Neural progenitor cell (in vitro differentiated cells): ENCODE measurements at regions not wholly inside any gene's neighbourhood (a gene's known extent, or its start where the extent isn't known, plus 50 kb on each side); places are given as distances from the start of the nearest gene placed in this dataset.
A peak's percentile ranks its signal among the peaks of the same experiment; 100 is the strongest.

ENCODE experiments used
- DNase-seq: peaks from one replicate; pipeline ENCODE4 v3.0.0-alpha.2; 2016; ENCODE audit warnings: low spot score
- H2AFZ ChIP-seq: fragments of 200-600 bp; sonication (generic); replicated peaks from 2 replicates; pipeline ENCODE4 v1.6.1; 2016; ENCODE audit warnings: antibody characterized with exemption
- H3F3A ChIP-seq: fragments of 200-600 bp; sonication (generic); 2 replicates; pipeline ENCODE4 v1.6.1; 2016; ENCODE audit warnings: antibody characterized with exemption, low read depth
- H3K27ac ChIP-seq: fragments of 200-600 bp; sonication (generic); 2 replicates; pipeline ENCODE4 v1.5.1; 2016; ENCODE audit warnings: mild to moderate bottlenecking
- H3K27me3 ChIP-seq: fragments of 200-600 bp; sonication (generic); 2 replicates; pipeline ENCODE4 v1.6.1; 2016; ENCODE audit warnings: mild to moderate bottlenecking, moderate library complexity
- H3K36me3 ChIP-seq: fragments of 200-600 bp; sonication (generic); 2 replicates; pipeline ENCODE4 v1.5.1; 2016
- H3K4me1 ChIP-seq: fragments of 200-600 bp; sonication (generic); 2 replicates; pipeline ENCODE4 v1.6.1; 2016; ENCODE audit warnings: mixed run types
- H3K4me2 ChIP-seq: fragments of 200-600 bp; sonication (generic); 2 replicates; pipeline ENCODE4 v1.6.1; 2016
- H3K4me3 ChIP-seq: fragments of 200-600 bp; sonication (generic); 2 replicates; pipeline ENCODE4 v1.5.1; 2016
- H3K79me2 ChIP-seq: fragments of 200-600 bp; sonication (generic); 2 replicates; pipeline ENCODE4 v1.6.1; 2016; ENCODE audit warnings: low read depth
- H3K9ac ChIP-seq: fragments of 200-600 bp; sonication (generic); 2 replicates; pipeline ENCODE4 v1.6.1; 2016
- H3K9me3 ChIP-seq: fragments of 200-600 bp; sonication (generic); 2 replicates; pipeline ENCODE4 v1.5.1; 2016; ENCODE audit warnings: low read depth
- H4K20me1 ChIP-seq: fragments of 200-600 bp; sonication (generic); 2 replicates; pipeline ENCODE4 v1.6.1; 2016; ENCODE audit warnings: low read depth
- H3K27ac Mint-ChIP-seq: 3 replicates; pipeline ENCODE4 v1.8.0; 2021; ENCODE audit warnings: mixed read lengths
- H3K27me3 Mint-ChIP-seq: 2 replicates; pipeline ENCODE4 v1.8.0; 2022; ENCODE audit warnings: low read depth, mild to moderate bottlenecking, inconsistent platforms, moderate library complexity, mixed read lengths; ENCODE audit not compliant: insufficient read depth
- H3K36me3 Mint-ChIP-seq: 3 replicates; pipeline ENCODE4 v1.8.0; 2021; ENCODE audit warnings: mixed read lengths
- H3K4me1 Mint-ChIP-seq: 3 replicates; pipeline ENCODE4 v1.8.0; 2021; ENCODE audit warnings: mixed read lengths
- H3K4me3 Mint-ChIP-seq: 3 replicates; pipeline ENCODE4 v1.8.0; 2021; ENCODE audit warnings: mild to moderate bottlenecking, moderate library complexity, mixed read lengths
- H3K9me3 Mint-ChIP-seq: 3 replicates; pipeline ENCODE4 v1.8.0; 2020; ENCODE audit warnings: mixed read lengths
- CTCF ChIP-seq: fragments of 200-600 bp; sonication (generic); IDR thresholded peaks from 2 replicates; pipeline ENCODE4 v1.5.1; 2017; ENCODE audit warnings: antibody characterized with exemption, mild to moderate bottlenecking
- EZH2 ChIP-seq: fragments of 200-600 bp; sonication (generic); IDR thresholded peaks from 2 replicates; pipeline ENCODE4 v1.6.1; 2017; ENCODE audit warnings: antibody characterized with exemption, mild to moderate bottlenecking, moderate library complexity
- EZH2phosphoT487 ChIP-seq: fragments of 200-600 bp; sonication (generic); IDR thresholded peaks from 2 replicates; pipeline ENCODE4 v1.6.1; 2017; ENCODE audit warnings: antibody characterized with exemption

DNA sequence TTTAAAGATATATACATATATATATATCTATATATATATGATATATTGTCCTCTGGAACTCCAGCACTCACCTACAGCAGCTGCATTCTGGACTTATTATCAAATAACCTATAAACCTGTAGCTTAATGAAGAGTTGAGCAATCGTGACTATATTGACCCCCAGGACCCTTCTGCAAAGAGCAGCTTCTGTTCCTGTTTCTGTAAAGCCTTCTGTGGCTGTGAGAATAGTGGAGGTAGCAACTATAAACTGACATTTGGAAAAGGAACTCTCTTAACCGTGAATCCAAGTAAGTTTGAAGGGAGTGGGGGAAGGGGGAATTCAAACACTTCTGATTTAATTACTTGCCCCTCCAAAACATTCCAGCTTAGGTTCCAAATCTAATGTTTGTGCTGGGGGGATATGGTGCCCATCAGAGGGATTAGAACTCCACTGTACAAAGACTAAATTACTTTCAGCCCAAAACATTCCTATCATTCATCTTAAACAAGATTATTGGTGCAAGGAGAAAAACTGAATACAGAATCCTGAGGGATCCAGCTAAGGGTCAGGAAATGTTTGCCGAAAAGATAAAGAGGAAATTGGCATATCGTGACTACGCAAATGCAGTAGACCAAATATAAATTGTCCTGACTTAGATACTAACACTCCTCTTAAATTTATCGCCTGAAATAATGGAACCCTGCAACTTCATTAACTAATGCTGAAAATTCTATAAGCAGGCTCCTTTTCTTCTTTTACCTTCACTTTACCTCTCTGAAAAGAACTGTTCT is 106.1 kb downstream of the DAD1 start:
- Mint-ChIP-seq H3K4me3 (no peak overlapping the region), H3K27ac (no peak overlapping the region), H3K27me3 (peaks cover 2% of the 10 kb centered on the region), H3K36me3 (no peaks in the 10 kb centered on the region), H3K4me1 (peaks cover 78% of the 10 kb centered on the region), H3K9me3 (no peaks in the 10 kb centered on the region)
- Histone ChIP-seq H3K4me3 (no peak overlapping the region), H3K79me2 (no peaks in the 10 kb centered on the region), H3K4me1 (peaks cover 56% of the 10 kb centered on the region), H2AFZ (peak overlapping the region; percentile 37), H3K9ac (no peak overlapping the region), H3K27ac (no peak overlapping the region), H3K36me3 (no peaks in the 10 kb centered on the region), H3K9me3 (no peaks in the 10 kb centered on the region), H3K27me3 (no peaks in the 10 kb centered on the region), H3F3A (peaks cover 8% of the 10 kb centered on the region), H3K4me2 (no peak overlapping the region), H4K20me1 (no peaks in the 10 kb centered on the region)
- TF ChIP-seq EZH2: no peak
- no peak for TF ChIP-seq CTCF
- TF ChIP-seq EZH2phosphoT487: no peak
- DNase-seq: no peak

DNA sequence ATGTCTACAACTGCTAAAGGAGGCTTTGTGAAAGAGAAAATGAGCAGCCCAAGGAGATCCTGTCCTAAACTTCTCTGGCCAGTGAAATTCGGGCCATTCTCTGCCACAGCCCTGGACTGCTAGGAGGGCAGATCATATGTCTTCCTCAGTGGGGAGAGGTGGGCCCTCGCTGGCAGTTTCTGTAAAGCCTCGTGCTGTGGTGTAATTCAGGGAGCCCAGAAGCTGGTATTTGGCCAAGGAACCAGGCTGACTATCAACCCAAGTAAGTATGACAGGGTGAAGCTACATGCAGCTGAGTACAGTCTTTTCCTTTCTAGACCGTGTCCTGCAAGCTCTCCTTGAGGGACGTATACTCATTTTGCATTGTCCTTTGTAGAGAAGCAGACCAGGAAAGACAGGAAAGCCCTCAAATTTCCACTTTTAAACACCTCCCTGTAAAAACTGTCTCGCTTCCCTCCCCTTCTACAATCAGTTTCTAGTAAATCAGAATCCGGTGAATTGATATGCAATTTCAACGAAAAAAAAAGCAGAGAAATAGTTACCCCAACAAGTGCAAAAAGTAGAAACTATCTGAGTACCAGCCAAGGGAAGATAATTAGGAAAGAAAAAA is 106.8 kb downstream of the DAD1 start:
- Histone ChIP-seq H2AFZ (peak overlapping the region; percentile 45), H3K79me2 (no peaks in the 10 kb centered on the region), H3K9me3 (no peaks in the 10 kb centered on the region), H3K4me1 (peaks cover 62% of the 10 kb centered on the region), H3K36me3 (no peaks in the 10 kb centered on the region), H3K4me3 (no peak overlapping the region), H3F3A (peaks cover 8% of the 10 kb centered on the region), H3K4me2 (no peak overlapping the region), H3K27ac (no peak overlapping the region), H4K20me1 (no peaks in the 10 kb centered on the region), H3K27me3 (no peaks in the 10 kb centered on the region), H3K9ac (no peak overlapping the region)
- H3K36me3 Mint-ChIP-seq: no peaks in the 10 kb centered on the region
- H3K4me1 Mint-ChIP-seq: peaks cover 82% of the 10 kb centered on the region
- H3K27me3 Mint-ChIP-seq: peaks cover 2% of the 10 kb centered on the region
- no peaks in the 10 kb centered on the region for H3K9me3 Mint-ChIP-seq
- no peak overlapping the region for H3K4me3 Mint-ChIP-seq
- no peak for TF ChIP-seq CTCF
- TF ChIP-seq EZH2: no peak
- no peak for TF ChIP-seq EZH2phosphoT487
- no peak for DNase-seq
- no peak overlapping the region for H3K27ac Mint-ChIP-seq

DNA sequence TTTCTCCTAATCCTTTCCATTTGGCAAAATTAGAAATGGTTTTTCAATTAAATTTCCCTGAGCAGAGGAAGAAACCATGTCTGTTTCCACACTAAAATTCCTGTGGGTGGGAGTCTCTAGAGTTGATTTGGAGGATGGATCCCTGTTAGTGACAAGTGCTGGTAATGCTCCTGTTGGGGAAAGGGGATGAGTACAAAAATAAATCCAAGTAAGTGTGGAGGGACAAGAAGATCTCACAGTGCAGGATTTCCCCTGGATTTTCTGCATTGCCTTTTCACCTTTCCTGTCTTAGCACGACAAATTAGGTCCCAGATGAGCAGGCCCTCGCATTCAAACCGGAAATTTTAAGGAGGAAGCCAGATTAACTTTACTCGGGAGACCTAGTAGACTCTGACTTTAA is 107.5 kb downstream of the DAD1 start:
- no peak overlapping the region for H3K4me3 Mint-ChIP-seq
- Histone ChIP-seq H3K27ac (no peak overlapping the region), H4K20me1 (no peaks in the 10 kb centered on the region), H3K4me3 (no peak overlapping the region), H3K79me2 (no peaks in the 10 kb centered on the region), H3K4me2 (no peak overlapping the region), H3K36me3 (no peaks in the 10 kb centered on the region), H3K9me3 (no peaks in the 10 kb centered on the region), H3K4me1 (peaks cover 62% of the 10 kb centered on the region), H2AFZ (peak overlapping the region; percentile 45), H3K27me3 (no peaks in the 10 kb centered on the region), H3F3A (peaks cover 8% of the 10 kb centered on the region), H3K9ac (no peak overlapping the region)
- H3K27me3 Mint-ChIP-seq: peaks cover 5% of the 10 kb centered on the region
- no peaks in the 10 kb centered on the region for H3K36me3 Mint-ChIP-seq
- no peak for DNase-seq
- no peak overlapping the region for H3K27ac Mint-ChIP-seq
- peaks cover 82% of the 10 kb centered on the region for H3K4me1 Mint-ChIP-seq
- no peaks in the 10 kb centered on the region for H3K9me3 Mint-ChIP-seq
- TF ChIP-seq EZH2 (no peak), EZH2phosphoT487 (no peak), CTCF (no peak)
